ENCODE measurements at regions not wholly inside any gene's neighbourhood (a gene's known extent, or its start where the extent isn't known, plus 50 kb on each side); places are given as distances from the start of the nearest gene placed in this dataset.

- DNase-seq, result no peak
- Histone ChIP-seq H2AFZ (ENCODE audit: low read length) (no peak overlapping the region), H3K4me1 (ENCODE audit: low read length) (peaks cover 34% of the 10 kb centered on the region), H3K9me3 (replicated peaks; ENCODE audit: insufficient read depth, low read length) (no peaks in the 10 kb centered on the region), H3K9me2 (replicated peaks; ENCODE audit: insufficient read depth, low read length) (no peaks in the 10 kb centered on the region), H3K27me3 (replicated peaks; ENCODE audit: insufficient read depth, low read length) (no peaks in the 10 kb centered on the region), H4K20me1 (ENCODE audit: insufficient read depth, low read length) (no peaks in the 10 kb centered on the region), H3K27ac (ENCODE audit: low read length) (no peak overlapping the region), H3K4me3 (ENCODE audit: low read length) (no peak overlapping the region), H3K9ac (ENCODE audit: low read length) (no peak overlapping the region), H3K79me2 (ENCODE audit: low read length) (no peaks in the 10 kb centered on the region), H3F3A (ENCODE audit: insufficient read depth, low read length) (peaks cover 25% of the 10 kb centered on the region), H3K4me2 (ENCODE audit: low read depth, low read length) (no peak overlapping the region), H3K36me3 (replicated peaks; ENCODE audit: insufficient read depth, low read length) (no peaks in the 10 kb centered on the region)
- no peak for TF ChIP-seq EZH2phosphoT487 (IDR thresholded peaks at IDR 0.05; ENCODE audit: low read length)
- no peak for TF ChIP-seq EZH2 (optimal IDR thresholded peaks at IDR 0.05; ENCODE audit: low read depth, low read length)
- TF ChIP-seq CTCF (IDR thresholded peaks at IDR 0.05; ENCODE audit: low read length), result no peak
Observed at GRCh38 chr2:62412347-62412742, 93.7 kb downstream of the TMEM17 start.

- no peaks in the 10 kb centered on the region for H4K20me1 ChIP-seq (ENCODE audit: insufficient read depth, low read length)
- H3K9ac ChIP-seq (ENCODE audit: low read length), result no peak overlapping the region
- H3K79me2 ChIP-seq (ENCODE audit: low read length), result no peaks in the 10 kb centered on the region
- no peaks in the 10 kb centered on the region for H3K9me2 ChIP-seq (replicated peaks; ENCODE audit: insufficient read depth, low read length)
- peaks cover 25% of the 10 kb centered on the region for H3F3A ChIP-seq (ENCODE audit: insufficient read depth, low read length)
- H3K36me3 ChIP-seq (replicated peaks; ENCODE audit: insufficient read depth, low read length), result no peaks in the 10 kb centered on the region
- H3K4me1 ChIP-seq (ENCODE audit: low read length), result peaks cover 34% of the 10 kb centered on the region
- H3K27ac ChIP-seq (ENCODE audit: low read length), result no peak overlapping the region
- DNase-seq, result no peak
- H3K4me2 ChIP-seq (ENCODE audit: low read depth, low read length), result no peak overlapping the region
- no peaks in the 10 kb centered on the region for H3K27me3 ChIP-seq (replicated peaks; ENCODE audit: insufficient read depth, low read length)
- no peak overlapping the region for H2AFZ ChIP-seq (ENCODE audit: low read length)
- no peaks in the 10 kb centered on the region for H3K9me3 ChIP-seq (replicated peaks; ENCODE audit: insufficient read depth, low read length)
- TF ChIP-seq EZH2phosphoT487 (IDR thresholded peaks at IDR 0.05; ENCODE audit: low read length) (no peak), CTCF (IDR thresholded peaks at IDR 0.05; ENCODE audit: low read length) (no peak), EZH2 (optimal IDR thresholded peaks at IDR 0.05; ENCODE audit: low read depth, low read length) (no peak)
- H3K4me3 ChIP-seq (ENCODE audit: low read length), result no peak overlapping the region
Observed at GRCh38 chr2:62410926-62411456, 95.0 kb downstream of the TMEM17 start.

GRCh38 chr2:62410015-62410453 is 96.0 kb downstream of the TMEM17 start:
- H3F3A ChIP-seq (ENCODE audit: insufficient read depth, low read length), result peaks cover 17% of the 10 kb centered on the region
- H3K79me2 ChIP-seq (ENCODE audit: low read length), result no peaks in the 10 kb centered on the region
- no peak overlapping the region for H3K4me3 ChIP-seq (ENCODE audit: low read length)
- H3K9me3 ChIP-seq (replicated peaks; ENCODE audit: insufficient read depth, low read length), result no peaks in the 10 kb centered on the region
- H3K27ac ChIP-seq (ENCODE audit: low read length), result no peak overlapping the region
- no peak overlapping the region for H3K9ac ChIP-seq (ENCODE audit: low read length)
- H2AFZ ChIP-seq (ENCODE audit: low read length), result no peak overlapping the region
- peaks cover 26% of the 10 kb centered on the region for H3K4me1 ChIP-seq (ENCODE audit: low read length)
- H3K9me2 ChIP-seq (replicated peaks; ENCODE audit: insufficient read depth, low read length), result no peaks in the 10 kb centered on the region
- no peaks in the 10 kb centered on the region for H4K20me1 ChIP-seq (ENCODE audit: insufficient read depth, low read length)
- TF ChIP-seq EZH2 (optimal IDR thresholded peaks at IDR 0.05; ENCODE audit: low read depth, low read length), result no peak
- peak; percentile 18; the same call in 1 of the 2 replicates for TF ChIP-seq CTCF (IDR thresholded peaks at IDR 0.05; ENCODE audit: low read length)
- TF ChIP-seq EZH2phosphoT487 (IDR thresholded peaks at IDR 0.05; ENCODE audit: low read length), result no peak
- no peaks in the 10 kb centered on the region for H3K36me3 ChIP-seq (replicated peaks; ENCODE audit: insufficient read depth, low read length)
- H3K4me2 ChIP-seq (ENCODE audit: low read depth, low read length), result no peak overlapping the region
- H3K27me3 ChIP-seq (replicated peaks; ENCODE audit: insufficient read depth, low read length), result no peaks in the 10 kb centered on the region
- DNase-seq, result no peak

Measured in MM.1S (cell line).